ENCODE measurements at regions not wholly inside any gene's neighbourhood (a gene's known extent, or its start where the extent isn't known, plus 50 kb on each side); places are given as distances from the start of the nearest gene placed in this dataset.

DNA sequence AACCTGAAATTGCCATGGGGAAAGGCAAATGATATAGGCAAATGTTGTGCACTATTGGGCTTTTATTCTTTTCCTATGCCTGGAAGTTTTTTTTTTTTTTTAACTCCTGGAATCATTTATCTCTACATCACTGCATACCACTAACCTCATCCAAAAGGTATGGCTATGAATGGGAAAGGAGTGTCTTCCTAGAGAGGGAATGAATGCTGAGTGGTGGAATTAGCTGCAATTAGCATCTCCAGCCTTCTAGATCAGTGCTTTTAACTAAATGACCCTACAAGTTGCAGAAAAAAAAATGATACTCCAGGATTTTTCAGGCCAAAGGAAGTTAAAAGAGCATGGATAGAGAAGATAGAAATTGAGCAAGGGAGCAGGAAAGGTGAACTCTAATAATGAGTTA lies 429.8 kb upstream of the PDZRN3 start:
- H3K4me1 ChIP-seq (ENCODE audit: control insufficient read depth, extremely low read depth, insufficient read depth, low read length), result no peaks in the 10 kb centered on the region
- no peak overlapping the region for H2AFZ ChIP-seq (ENCODE audit: control insufficient read depth, low read length)
- FAIRE-seq (no peak), DNase-seq (ENCODE audit: low read depth, low spot score) (no peak)
- no peak overlapping the region for H3K27ac ChIP-seq (ENCODE audit: control insufficient read depth, insufficient read depth, low read length)
- no peak overlapping the region for H3K4me2 ChIP-seq (ENCODE audit: control insufficient read depth, extremely low read depth, insufficient read depth, low read depth, low read length)
- dilution Hi-C loops (cut with MboI; ENCODE audit: extremely low pct_ligation_motif_present, low sequenced_read_pairs), result no loop called here
- no peaks in the 10 kb centered on the region for H3K9me3 ChIP-seq (ENCODE audit: control insufficient read depth, low read depth, low read length)
- no peaks in the 10 kb centered on the region for H3K79me2 ChIP-seq (ENCODE audit: control insufficient read depth, insufficient read depth, low read length)
- TF ChIP-seq, protein P1, sequence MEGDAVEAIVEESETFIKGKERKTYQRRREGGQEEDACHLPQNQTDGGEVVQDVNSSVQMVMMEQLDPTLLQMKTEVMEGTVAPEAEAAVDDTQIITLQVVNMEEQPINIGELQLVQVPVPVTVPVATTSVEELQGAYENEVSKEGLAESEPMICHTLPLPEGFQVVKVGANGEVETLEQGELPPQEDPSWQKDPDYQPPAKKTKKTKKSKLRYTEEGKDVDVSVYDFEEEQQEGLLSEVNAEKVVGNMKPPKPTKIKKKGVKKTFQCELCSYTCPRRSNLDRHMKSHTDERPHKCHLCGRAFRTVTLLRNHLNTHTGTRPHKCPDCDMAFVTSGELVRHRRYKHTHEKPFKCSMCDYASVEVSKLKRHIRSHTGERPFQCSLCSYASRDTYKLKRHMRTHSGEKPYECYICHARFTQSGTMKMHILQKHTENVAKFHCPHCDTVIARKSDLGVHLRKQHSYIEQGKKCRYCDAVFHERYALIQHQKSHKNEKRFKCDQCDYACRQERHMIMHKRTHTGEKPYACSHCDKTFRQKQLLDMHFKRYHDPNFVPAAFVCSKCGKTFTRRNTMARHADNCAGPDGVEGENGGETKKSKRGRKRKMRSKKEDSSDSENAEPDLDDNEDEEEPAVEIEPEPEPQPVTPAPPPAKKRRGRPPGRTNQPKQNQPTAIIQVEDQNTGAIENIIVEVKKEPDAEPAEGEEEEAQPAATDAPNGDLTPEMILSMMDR (optimal IDR thresholded peaks at IDR 0.05 in 1 of 3, IDR thresholded peaks at IDR 0.05 in 1 of 3, conservative IDR thresholded peaks at IDR 0.05 in 1 of 3; ENCODE audit: extremely low read depth in 1 of 3, insufficient read depth in 2 of 3, low read length in 3 of 3), result no peak
- TF ChIP-seq EZH2 (IDR thresholded peaks at IDR 0.05; ENCODE audit: low read length), result no peak
- no peaks in the 10 kb centered on the region for H4K20me1 ChIP-seq (ENCODE audit: control insufficient read depth, extremely low read depth, insufficient read depth, low read length)
- H3K9ac ChIP-seq (ENCODE audit: control insufficient read depth, extremely low read depth, insufficient read depth, low read length), result no peak overlapping the region
- H3K36me3 ChIP-seq (ENCODE audit: control insufficient read depth in 2 of 2, extremely low read depth in 1 of 2, insufficient read depth in 2 of 2, low read length in 2 of 2), result no peaks in the 10 kb centered on the region
- no peaks in the 10 kb centered on the region for H3K27me3 ChIP-seq (ENCODE audit: control insufficient read depth, extremely low read depth, insufficient read depth, low read length)
- no peak overlapping the region for H3K4me3 ChIP-seq (ENCODE audit: control insufficient read depth in 2 of 3, extremely low read depth in 1 of 3, insufficient read depth in 2 of 3, low read depth in 1 of 3, low read length in 3 of 3)
- H3K9me1 ChIP-seq (ENCODE audit: control insufficient read depth, extremely low read depth, insufficient read depth, low read length), result no peaks in the 10 kb centered on the region

DNA sequence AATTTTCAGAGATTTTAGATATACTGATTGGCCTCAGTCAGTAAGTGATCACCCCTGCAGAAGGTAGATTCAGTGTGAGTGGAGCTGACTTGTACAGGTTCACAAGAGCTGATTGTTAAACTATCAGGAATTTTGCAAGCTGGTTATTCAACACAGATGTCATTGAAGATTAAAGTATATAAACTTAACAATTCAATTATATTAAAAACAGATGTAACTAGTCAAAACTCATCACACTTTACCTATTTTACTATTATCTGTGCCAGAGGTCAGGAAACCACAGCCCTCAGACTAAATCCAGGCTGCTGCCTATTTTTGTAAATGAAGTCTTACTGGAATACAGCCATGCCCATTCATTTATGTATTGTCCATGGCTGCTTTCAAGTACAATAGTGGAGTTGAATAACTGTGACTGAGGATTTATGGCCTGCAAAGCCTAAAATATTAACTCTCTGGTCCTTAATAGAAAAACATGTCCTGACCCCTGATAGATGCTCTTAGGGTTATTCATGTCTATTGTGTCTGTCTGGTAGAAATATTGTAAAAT lies 429.3 kb upstream of the PDZRN3 start:
- Histone ChIP-seq H3K27me3 (ENCODE audit: control insufficient read depth, extremely low read depth, insufficient read depth, low read length) (no peaks in the 10 kb centered on the region), H4K20me1 (ENCODE audit: control insufficient read depth, extremely low read depth, insufficient read depth, low read length) (no peaks in the 10 kb centered on the region), H3K4me2 (ENCODE audit: control insufficient read depth, extremely low read depth, insufficient read depth, low read depth, low read length) (no peak overlapping the region), H3K4me1 (ENCODE audit: control insufficient read depth, extremely low read depth, insufficient read depth, low read length) (no peaks in the 10 kb centered on the region), H3K36me3 (ENCODE audit: control insufficient read depth in 2 of 2, extremely low read depth in 1 of 2, insufficient read depth in 2 of 2, low read length in 2 of 2) (no peaks in the 10 kb centered on the region), H2AFZ (ENCODE audit: control insufficient read depth, low read length) (no peak overlapping the region), H3K79me2 (ENCODE audit: control insufficient read depth, insufficient read depth, low read length) (no peaks in the 10 kb centered on the region), H3K9me3 (ENCODE audit: control insufficient read depth, low read depth, low read length) (no peaks in the 10 kb centered on the region), H3K27ac (ENCODE audit: control insufficient read depth, insufficient read depth, low read length) (no peak overlapping the region), H3K4me3 (ENCODE audit: control insufficient read depth in 2 of 3, extremely low read depth in 1 of 3, insufficient read depth in 2 of 3, low read depth in 1 of 3, low read length in 3 of 3) (no peak overlapping the region), H3K9ac (ENCODE audit: control insufficient read depth, extremely low read depth, insufficient read depth, low read length) (no peak overlapping the region), H3K9me1 (ENCODE audit: control insufficient read depth, extremely low read depth, insufficient read depth, low read length) (no peaks in the 10 kb centered on the region)
- no peak for FAIRE-seq
- dilution Hi-C loops (cut with MboI; ENCODE audit: extremely low pct_ligation_motif_present, low sequenced_read_pairs), result no loop called here
- no peak for DNase-seq (ENCODE audit: low read depth, low spot score)
- TF ChIP-seq, protein P1 (optimal IDR thresholded peaks at IDR 0.05 in 1 of 3, IDR thresholded peaks at IDR 0.05 in 1 of 3, conservative IDR thresholded peaks at IDR 0.05 in 1 of 3; ENCODE audit: extremely low read depth in 1 of 3, insufficient read depth in 2 of 3, low read length in 3 of 3), result no peak
- TF ChIP-seq EZH2 (IDR thresholded peaks at IDR 0.05; ENCODE audit: low read length), result no peak
